AG04449 (cell line): ENCODE measurements at regions not wholly inside any gene's neighbourhood (a gene's known extent, or its start where the extent isn't known, plus 50 kb on each side); places are given as distances from the start of the nearest gene placed in this dataset.

Experiments
- CTCF ChIA-PET: fragments of 350-600 bp; formaldehyde crosslinking; extraction: SDS; loops from one replicate; lab custom pipeline; 2021; ENCODE audit warnings: antibody characterized with exemption; lab: Yijun Ruan, JAX
- POLR2A ChIA-PET: fragments of 400-600, 350-600 bp; formaldehyde crosslinking; extraction: SDS; loops from one replicate; lab custom pipeline; 2020; ENCODE audit warnings: antibody characterized with exemption, inconsistent platforms; lab: Yijun Ruan, JAX
- DNase-seq: peaks from one replicate; pipeline ENCODE4 v3.0.0-alpha.2; 2010; ENCODE audit warnings: low read depth, low spot score
- H3K4me3 ChIP-seq: 2 replicates; pipeline ENCODE4 v1.5.1; 2011; ENCODE audit warnings: low read depth, mild to moderate bottlenecking, control low read depth, low read length
- TF ChIP-seq, protein P1 (sequence below): IDR thresholded peaks from one replicate; pipeline ENCODE4 v1.5.1; 2011; ENCODE audit warnings: mild to moderate bottlenecking, moderate library complexity, low read length, control low read depth, inconsistent platforms; ENCODE audit not compliant: insufficient read depth; ENCODE audit errors: missing control alignments

DNA sequence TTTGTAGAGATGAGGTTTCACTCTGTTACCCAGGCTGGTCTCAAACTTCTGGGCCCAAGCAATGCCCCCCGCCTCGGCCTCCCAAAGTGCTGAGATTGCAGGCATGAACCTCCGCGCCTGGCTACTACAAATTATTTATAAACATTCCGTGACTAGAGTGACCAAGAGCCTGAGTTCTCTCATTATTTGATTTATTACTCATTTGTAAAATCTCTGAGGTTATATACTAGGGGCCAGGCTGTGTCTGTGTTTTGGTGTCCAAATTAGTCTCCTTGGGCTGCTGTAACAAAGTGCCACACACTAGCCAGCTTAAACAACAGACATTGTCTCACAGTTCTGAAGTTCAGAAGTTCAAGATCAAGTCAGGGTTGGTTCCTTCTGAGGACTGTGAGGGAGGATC, 70.8 kb upstream of the ELAC2 start:
- DNase-seq = no peak
- ChIA-PET POLR2A (no interaction called here), CTCF (interaction anchor here (4.5 kb wide), 1 partner anchor 57 kb away, joined by 15 read pairs; no protein-coding TSS in a partner anchor)
- H3K4me3 ChIP-seq = no peak overlapping the region
- TF ChIP-seq, protein P1, sequence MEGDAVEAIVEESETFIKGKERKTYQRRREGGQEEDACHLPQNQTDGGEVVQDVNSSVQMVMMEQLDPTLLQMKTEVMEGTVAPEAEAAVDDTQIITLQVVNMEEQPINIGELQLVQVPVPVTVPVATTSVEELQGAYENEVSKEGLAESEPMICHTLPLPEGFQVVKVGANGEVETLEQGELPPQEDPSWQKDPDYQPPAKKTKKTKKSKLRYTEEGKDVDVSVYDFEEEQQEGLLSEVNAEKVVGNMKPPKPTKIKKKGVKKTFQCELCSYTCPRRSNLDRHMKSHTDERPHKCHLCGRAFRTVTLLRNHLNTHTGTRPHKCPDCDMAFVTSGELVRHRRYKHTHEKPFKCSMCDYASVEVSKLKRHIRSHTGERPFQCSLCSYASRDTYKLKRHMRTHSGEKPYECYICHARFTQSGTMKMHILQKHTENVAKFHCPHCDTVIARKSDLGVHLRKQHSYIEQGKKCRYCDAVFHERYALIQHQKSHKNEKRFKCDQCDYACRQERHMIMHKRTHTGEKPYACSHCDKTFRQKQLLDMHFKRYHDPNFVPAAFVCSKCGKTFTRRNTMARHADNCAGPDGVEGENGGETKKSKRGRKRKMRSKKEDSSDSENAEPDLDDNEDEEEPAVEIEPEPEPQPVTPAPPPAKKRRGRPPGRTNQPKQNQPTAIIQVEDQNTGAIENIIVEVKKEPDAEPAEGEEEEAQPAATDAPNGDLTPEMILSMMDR = no peak

DNA sequence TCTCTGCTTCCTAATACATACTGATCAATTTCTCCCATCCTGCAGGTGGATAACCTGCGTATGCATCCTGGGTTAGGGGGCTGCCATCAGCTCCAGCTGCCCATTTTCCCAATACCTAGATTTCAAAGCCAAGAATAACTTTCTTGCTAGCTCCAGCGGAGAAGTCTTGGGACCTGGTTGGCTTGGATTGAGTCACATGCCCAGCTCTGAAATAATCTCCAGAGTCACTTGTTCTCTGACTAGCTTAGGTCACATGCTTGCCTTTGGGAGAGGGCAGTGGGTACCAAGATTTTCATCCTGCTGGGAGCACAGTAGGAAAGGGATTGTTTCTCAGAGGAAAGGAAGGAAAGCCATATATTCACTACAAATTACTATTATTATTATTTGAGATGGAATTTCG, 70.0 kb upstream of the ELAC2 start:
- no peak overlapping the region for H3K4me3 ChIP-seq
- TF ChIP-seq, protein P1 = no peak
- ChIA-PET CTCF (interaction anchor here (4.5 kb wide), 1 partner anchor 57 kb away, joined by 15 read pairs; no protein-coding TSS in a partner anchor), POLR2A (no interaction called here)
- DNase-seq = no peak

DNA sequence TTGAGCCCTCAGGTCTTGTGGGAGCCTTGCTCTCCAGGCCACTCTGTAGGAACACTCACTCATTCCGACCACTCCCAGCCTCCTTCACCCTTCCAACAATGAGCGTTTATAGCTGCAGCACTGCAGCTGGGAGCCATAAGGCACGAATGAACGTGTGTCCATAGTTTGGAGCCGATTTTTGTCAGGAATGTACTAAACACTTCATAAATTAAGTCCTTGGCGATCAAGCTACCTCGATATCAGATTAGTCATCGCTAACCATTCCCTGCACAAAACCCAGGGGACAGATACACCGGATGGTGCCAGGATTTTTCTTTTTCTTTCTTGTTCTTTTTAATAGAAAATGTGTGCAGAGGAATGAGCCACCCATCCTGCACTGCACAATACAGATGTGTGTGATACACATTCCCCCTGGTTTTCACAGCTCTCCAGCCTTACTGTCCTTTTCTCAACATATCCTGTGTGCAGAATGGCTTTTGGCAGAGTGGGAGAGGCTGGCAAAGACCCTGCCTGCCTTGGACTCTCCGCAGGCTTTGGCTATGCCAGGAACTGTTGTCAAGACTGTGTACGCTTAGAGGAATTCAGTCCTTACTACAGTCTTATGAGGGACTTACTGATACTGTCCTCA, 68.4 kb upstream of the ELAC2 start:
- POLR2A ChIA-PET = no interaction called here
- CTCF ChIA-PET = interaction anchor here (1.0 to 4.5 kb wide), 2 partner anchors 28 to 55 kb away, joined by 3 to 15 read pairs; no protein-coding TSS in a partner anchor
- no peak for DNase-seq
- TF ChIP-seq, protein P1 = no peak
- no peak overlapping the region for H3K4me3 ChIP-seq

DNA sequence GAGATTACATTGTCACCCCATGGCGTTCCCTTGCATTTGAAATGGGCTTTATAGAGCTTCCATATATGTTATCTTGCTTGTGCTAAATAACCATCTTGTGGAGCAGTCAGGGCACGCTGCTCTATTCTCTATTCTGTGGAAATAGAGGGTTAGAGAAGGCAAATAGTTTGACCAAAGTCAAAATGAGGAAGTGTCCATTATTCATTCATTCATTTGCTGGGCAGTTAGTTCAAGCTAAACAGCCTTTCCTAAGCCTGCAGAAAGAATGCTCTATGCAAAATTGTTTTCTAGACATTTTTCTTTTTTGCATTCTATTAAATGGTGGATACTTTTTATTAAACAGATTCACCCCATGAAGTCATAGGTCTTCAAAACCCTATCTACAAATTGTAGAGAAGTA, 67.8 kb upstream of the ELAC2 start:
- POLR2A ChIA-PET = no interaction called here
- CTCF ChIA-PET = interaction anchor here (0.6 to 4.5 kb wide), 3 partner anchors 21 to 268 kb away, joined by 3 to 15 read pairs (median 3); no protein-coding TSS in a partner anchor
- TF ChIP-seq, protein P1 = no peak
- DNase-seq = no peak
- H3K4me3 ChIP-seq = no peak overlapping the region

- ChIA-PET CTCF (interaction anchor here (4.5 kb wide), 1 partner anchor 53 kb away, joined by 15 read pairs; no protein-coding TSS in a partner anchor), POLR2A (no interaction called here)
- DNase-seq = no peak
- no peak overlapping the region for H3K4me3 ChIP-seq
- TF ChIP-seq, protein P1 = no peak
Observed at GRCh38 chr17:13084420-13084819, 66.6 kb upstream of the ELAC2 start.

- no peak overlapping the region for H3K4me3 ChIP-seq
- no peak for DNase-seq
- CTCF ChIA-PET = interaction anchor here (1.1 kb wide), 2 partner anchors 21 to 36 kb away, joined by 3 to 5 read pairs; no protein-coding TSS in a partner anchor
- POLR2A ChIA-PET = no interaction called here
- TF ChIP-seq, protein P1 = no peak
Observed at GRCh38 chr17:13078591-13079385, 61.0 kb upstream of the ELAC2 start.
